ENCODE measurements at regions not wholly inside any gene's neighbourhood (a gene's known extent, or its start where the extent isn't known, plus 50 kb on each side); places are given as distances from the start of the nearest gene placed in this dataset.

DNA sequence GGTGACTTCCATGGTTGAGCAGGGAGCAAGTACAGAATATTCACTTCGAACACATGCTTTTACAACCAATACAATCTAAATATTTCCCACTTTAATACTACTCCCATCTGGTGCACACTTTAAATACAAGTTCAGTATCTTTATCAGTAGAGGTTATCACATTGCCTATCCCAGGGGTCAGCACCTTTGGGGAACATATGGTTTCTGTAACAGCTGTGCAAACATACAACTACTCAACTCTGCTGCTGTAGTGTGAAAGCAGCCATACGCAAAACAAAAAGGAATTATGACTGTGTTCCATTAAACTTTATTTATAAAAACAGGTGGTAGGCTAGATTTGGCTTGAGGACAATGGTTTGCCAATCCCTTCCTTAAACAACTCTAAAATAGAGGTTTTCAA, 157.5 kb downstream of the XPNPEP1 start:
- Histone ChIP-seq H3K4me3 (ENCODE audit: low read depth in 2 of 2, low read length in 2 of 2) (no peak overlapping the region), H3K36me3 (ENCODE audit: control insufficient read depth, insufficient read depth, low read length) (no peaks in the 10 kb centered on the region), H3K9me3 (ENCODE audit: control insufficient read depth, insufficient read depth, low read depth, low read length) (no peaks in the 10 kb centered on the region), H3K4me1 (ENCODE audit: control insufficient read depth, insufficient read depth, low read length) (no peaks in the 10 kb centered on the region), H3K27ac (ENCODE audit: low read length) (no peak overlapping the region), H3K27me3 (ENCODE audit: control insufficient read depth, insufficient read depth, low read length) (no peaks in the 10 kb centered on the region)
- ChIA-PET POLR2A (no interaction called here), CTCF (no interaction called here)
- in situ Hi-C loops (cut with HindIII; ENCODE audit: low pct_unique_long_range_greater_than_20kb, low sequenced_read_pairs) (no loop called here), intact Hi-C loops (cut with micrococcal nuclease; ENCODE audit: unreplicated experiment) (no loop called here)
- DNase-seq (ENCODE audit: low read depth, low spot score) (no peak), ATAC-seq (no peak)
- no TSS peak for BruUV-seq (replicated peaks)
- TF ChIP-seq TCF7L2 (IDR thresholded peaks at IDR 0.05; ENCODE audit: low read depth, low read length) (no peak), REST (IDR thresholded peaks at IDR 0.05; ENCODE audit: insufficient read depth in 1 of 2, low read depth in 2 of 2, low read length in 1 of 2) (no peak), SIN3A (IDR thresholded peaks at IDR 0.05; ENCODE audit: borderline replicate concordance, insufficient read depth, low read depth, low read length) (no peak), CTCF (IDR thresholded peaks at IDR 0.05) (no peak), POLR2AphosphoS5 (IDR thresholded peaks at IDR 0.05; ENCODE audit: low read depth, low read length) (no peak)

GRCh38 chr10:109762555-109762954, 160.8 kb downstream of the XPNPEP1 start:
- in situ Hi-C loops (cut with HindIII; ENCODE audit: low pct_unique_long_range_greater_than_20kb, low sequenced_read_pairs), result no loop called here

More at GRCh38 chr10:109762555-109762954, 160.8 kb downstream of the XPNPEP1 start:
- Histone ChIP-seq H3K9me3 (ENCODE audit: control insufficient read depth, insufficient read depth, low read depth, low read length) (no peaks in the 10 kb centered on the region), H3K36me3 (ENCODE audit: control insufficient read depth, insufficient read depth, low read length) (no peaks in the 10 kb centered on the region), H3K27ac (ENCODE audit: low read length) (no peak overlapping the region), H3K4me3 (ENCODE audit: low read depth in 2 of 2, low read length in 2 of 2) (no peak overlapping the region), H3K27me3 (ENCODE audit: control insufficient read depth, insufficient read depth, low read length) (no peaks in the 10 kb centered on the region), H3K4me1 (ENCODE audit: control insufficient read depth, insufficient read depth, low read length) (no peaks in the 10 kb centered on the region)
- POLR2A ChIA-PET, result no interaction called here
- CTCF ChIA-PET, result no interaction called here
- no peak for TF ChIP-seq SIN3A (IDR thresholded peaks at IDR 0.05; ENCODE audit: borderline replicate concordance, insufficient read depth, low read depth, low read length)
- no peak for TF ChIP-seq TCF7L2 (IDR thresholded peaks at IDR 0.05; ENCODE audit: low read depth, low read length)
- TF ChIP-seq POLR2AphosphoS5 (IDR thresholded peaks at IDR 0.05; ENCODE audit: low read depth, low read length), result no peak
- no peak for TF ChIP-seq CTCF (IDR thresholded peaks at IDR 0.05)
- no peak for TF ChIP-seq REST (IDR thresholded peaks at IDR 0.05; ENCODE audit: insufficient read depth in 1 of 2, low read depth in 2 of 2, low read length in 1 of 2)
- intact Hi-C loops (cut with micrococcal nuclease; ENCODE audit: unreplicated experiment), result no loop called here
- BruUV-seq (replicated peaks), result no TSS peak
- DNase-seq (ENCODE audit: low read depth, low spot score) (no peak), ATAC-seq (no peak)

Measured in Panc1 (cell line).